Kidney glomerular epithelial cell (primary cell): ENCODE measurements at regions not wholly inside any gene's neighbourhood (a gene's known extent, or its start where the extent isn't known, plus 50 kb on each side); places are given as distances from the start of the nearest gene placed in this dataset.
A peak's percentile ranks its signal among the peaks of the same experiment; 100 is the strongest.
"Not testable (repeated sequence)": the region's sequence is repeated elsewhere in the genome, so short reads cannot be mapped to it uniquely, and the experiment has no call there.

ENCODE experiments used
- DNase-seq: peaks from one replicate; lab custom pipeline; 2025; lab: John Stamatoyannopoulos, UW

GRCh38 chr5:96483878-96484277 is 50.8 kb upstream of the PCSK1 start:
- peak; percentile 38 for DNase-seq

- DNase-seq: no peak
Measured at GRCh38 chr5:96487859-96488258, 54.8 kb upstream of the PCSK1 start.

GRCh38 chr5:96489532-96489931 is 56.5 kb upstream of the PCSK1 start:
- DNase-seq: no peak

- no peak for DNase-seq
Measured at GRCh38 chr5:96492459-96493047, 59.5 kb upstream of the PCSK1 start.

GRCh38 chr5:96493219-96493790 is 60.3 kb upstream of the PCSK1 start:
- DNase-seq: no peak

GRCh38 chr5:96495412-96495811 is 62.4 kb upstream of the PCSK1 start:
- DNase-seq: not testable (repeated sequence)

- DNase-seq: not testable (repeated sequence)
Measured at GRCh38 chr5:96497027-96497426, 64.0 kb upstream of the PCSK1 start.

GRCh38 chr5:96499753-96500345 is 66.8 kb upstream of the PCSK1 start:
- DNase-seq: no peak

- DNase-seq: no peak
Measured at GRCh38 chr5:96501991-96502646, 69.1 kb upstream of the PCSK1 start.

- DNase-seq: no peak
Measured at GRCh38 chr5:96503501-96504236, 70.6 kb upstream of the PCSK1 start.

GRCh38 chr5:96506376-96506775 is 73.3 kb upstream of the PCSK1 start:
- no peak for DNase-seq

- no peak for DNase-seq
Measured at GRCh38 chr5:96506866-96507527, 73.9 kb upstream of the PCSK1 start.

- DNase-seq: no peak
Measured at GRCh38 chr5:96509316-96509715, 76.3 kb upstream of the PCSK1 start.

GRCh38 chr5:96509721-96510350 is 76.8 kb upstream of the PCSK1 start:
- DNase-seq: peak; percentile 49

- DNase-seq: no peak
Measured at GRCh38 chr5:96516631-96517071, 83.6 kb upstream of the PCSK1 start.

- DNase-seq: no peak
Measured at GRCh38 chr5:96517295-96517694, 84.2 kb upstream of the PCSK1 start.

GRCh38 chr5:96520345-96520744 is 87.3 kb upstream of the PCSK1 start:
- DNase-seq: no peak

GRCh38 chr5:96522635-96523355 is 89.7 kb upstream of the PCSK1 start:
- DNase-seq: no peak

- DNase-seq: no peak
Measured at GRCh38 chr5:96527768-96528661, 95.0 kb upstream of the PCSK1 start.
